NCI-H2029 (cell line): ENCODE measurements at regions not wholly inside any gene's neighbourhood (a gene's known extent, or its start where the extent isn't known, plus 50 kb on each side); places are given as distances from the start of the nearest gene placed in this dataset.

Source experiments
- DNase-seq: peaks from one replicate; lab custom pipeline; 2025; lab: John Stamatoyannopoulos, UW

GRCh38 chr7:85655252-85655651 is 468.4 kb upstream of the SEMA3D start:
- DNase-seq = no peak

DNA sequence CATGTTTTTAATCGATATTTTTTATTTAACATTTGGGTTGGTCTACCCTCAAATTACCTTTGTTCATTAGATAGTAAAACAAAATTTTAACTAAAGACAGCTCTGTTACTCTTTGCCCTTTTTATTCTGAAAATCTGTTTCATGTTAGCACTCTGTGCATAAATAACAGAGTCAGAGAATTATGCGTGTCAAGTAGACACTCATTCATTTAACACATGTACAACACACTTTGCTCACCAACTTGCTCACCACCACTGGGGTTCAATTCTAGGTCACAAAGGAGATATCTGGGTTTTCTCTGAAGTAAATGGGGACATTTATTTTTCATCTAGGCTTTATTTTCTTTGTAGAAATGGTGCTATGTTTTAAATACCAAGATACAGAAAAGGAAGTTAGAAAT is 457.4 kb upstream of the SEMA3D start:
- no peak for DNase-seq

DNA sequence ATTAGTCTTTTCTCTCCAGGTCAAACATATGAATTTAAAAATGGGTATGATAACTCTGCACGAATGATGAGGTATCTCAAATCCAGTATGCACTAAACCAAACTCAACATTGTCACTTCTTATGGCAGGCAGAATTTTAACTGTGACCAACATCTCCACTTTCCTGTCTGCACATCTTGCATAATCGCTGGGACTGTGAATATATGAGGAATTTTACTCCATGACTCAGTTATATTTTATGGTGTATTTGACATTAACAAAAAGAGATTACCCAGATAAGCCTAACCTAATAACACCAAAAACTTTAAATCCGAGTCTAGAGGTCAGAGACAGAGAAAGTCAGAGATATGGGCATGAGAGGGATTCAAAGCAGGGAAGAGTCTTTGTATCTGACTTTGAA is 454.5 kb upstream of the SEMA3D start:
- no peak for DNase-seq

GRCh38 chr7:85638394-85638793 is 451.5 kb upstream of the SEMA3D start:
- no peak for DNase-seq

DNA sequence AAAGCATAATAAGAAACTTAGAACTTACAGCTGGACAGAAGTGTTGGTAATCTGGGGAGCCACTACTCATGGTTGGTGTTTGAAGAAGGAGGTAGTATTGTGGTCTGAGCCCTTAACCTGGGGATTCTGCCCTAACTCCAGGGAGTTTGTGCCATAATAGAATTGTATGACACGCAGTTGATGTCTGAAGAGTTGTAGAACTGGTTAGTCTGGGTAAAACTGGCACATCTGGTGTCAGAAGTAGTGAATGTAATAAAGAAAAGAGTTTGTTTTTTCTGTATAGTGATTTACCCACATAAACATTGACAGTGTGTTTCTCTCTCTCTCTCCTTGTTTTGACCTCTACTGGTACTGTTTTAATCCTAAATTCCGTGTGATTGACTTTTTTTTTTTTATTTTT is 448.1 kb upstream of the SEMA3D start:
- no peak for DNase-seq

DNA sequence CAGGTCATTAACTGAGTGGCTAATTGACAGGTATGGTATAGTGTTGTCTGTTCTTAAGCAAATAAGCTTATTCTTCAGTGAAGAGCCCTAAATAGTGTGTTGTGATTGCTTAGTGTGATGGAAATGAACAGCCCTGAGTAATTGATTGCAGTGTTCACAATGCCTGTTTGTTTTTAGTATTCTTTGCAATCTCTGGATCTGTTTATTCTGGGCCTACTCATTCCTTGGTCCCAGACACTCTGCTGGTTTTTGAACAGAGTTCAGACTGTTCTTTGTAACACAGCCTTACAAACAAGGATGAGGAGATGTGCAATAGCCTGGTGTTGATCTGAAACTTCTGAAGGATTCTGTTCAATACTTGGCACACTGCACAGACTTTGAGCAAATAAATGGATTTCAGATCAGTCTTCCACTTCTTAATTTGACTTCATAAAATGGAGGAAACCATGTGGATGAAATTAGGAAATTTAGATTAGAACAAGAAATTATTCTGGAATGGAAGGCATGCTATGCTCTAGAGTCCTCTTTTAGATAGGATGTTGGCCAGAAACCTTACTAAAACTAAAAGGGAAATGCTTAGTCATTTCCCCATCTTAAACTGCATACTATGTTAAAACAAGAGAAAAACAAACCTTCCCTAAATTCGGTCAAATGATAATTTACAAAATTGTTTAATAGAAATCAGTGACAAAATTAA is 444.2 kb upstream of the SEMA3D start:
- no peak for DNase-seq

- DNase-seq = no peak
These were observed 441.1 kb upstream of the SEMA3D start for GRCh38 chr7:85627791-85628586.

- DNase-seq = no peak
These were observed 435.2 kb upstream of the SEMA3D start for GRCh38 chr7:85622059-85622458.

- DNase-seq = no peak
These were observed 434.3 kb upstream of the SEMA3D start for GRCh38 chr7:85620936-85621685.

DNA sequence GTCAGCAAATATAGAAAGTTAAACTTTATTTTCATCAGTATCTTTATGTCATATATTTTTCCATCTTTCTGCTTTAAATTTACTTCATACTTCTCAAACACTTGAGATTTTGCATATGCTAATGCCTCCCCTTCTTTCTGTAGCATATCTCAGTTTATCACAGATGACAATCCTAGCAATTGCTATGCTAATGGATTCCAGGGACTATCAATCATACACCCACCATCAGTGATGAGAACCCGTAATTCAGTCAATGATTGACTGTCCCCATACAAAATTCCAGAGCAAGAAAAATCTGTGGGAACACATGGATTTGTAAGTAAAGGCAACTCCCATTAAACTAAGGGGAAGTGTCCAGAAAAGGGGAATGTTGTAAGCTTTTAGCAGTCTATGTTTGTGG is 432.4 kb upstream of the SEMA3D start:
- DNase-seq = no peak

- no peak for DNase-seq
These were observed 427.8 kb upstream of the SEMA3D start for GRCh38 chr7:85614684-85615083.

DNA sequence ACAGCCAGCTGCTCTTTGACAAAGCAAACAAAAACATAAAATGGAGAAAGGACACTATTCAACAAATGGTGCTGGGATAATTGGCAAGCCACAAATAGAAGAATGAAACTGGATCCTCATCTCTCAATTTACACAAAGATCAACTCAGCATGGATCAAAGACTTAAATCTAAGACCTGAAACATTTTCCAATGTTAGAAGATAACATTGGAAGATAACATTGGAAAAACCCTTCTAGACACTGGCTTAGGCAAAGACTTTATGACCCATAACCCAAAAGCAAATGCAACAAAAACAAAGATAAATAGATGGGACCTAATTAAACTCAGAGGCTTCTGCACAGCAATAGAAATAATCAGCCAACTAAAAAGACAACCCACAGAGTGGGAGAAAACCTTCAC is 425.7 kb upstream of the SEMA3D start:
- no peak for DNase-seq

DNA sequence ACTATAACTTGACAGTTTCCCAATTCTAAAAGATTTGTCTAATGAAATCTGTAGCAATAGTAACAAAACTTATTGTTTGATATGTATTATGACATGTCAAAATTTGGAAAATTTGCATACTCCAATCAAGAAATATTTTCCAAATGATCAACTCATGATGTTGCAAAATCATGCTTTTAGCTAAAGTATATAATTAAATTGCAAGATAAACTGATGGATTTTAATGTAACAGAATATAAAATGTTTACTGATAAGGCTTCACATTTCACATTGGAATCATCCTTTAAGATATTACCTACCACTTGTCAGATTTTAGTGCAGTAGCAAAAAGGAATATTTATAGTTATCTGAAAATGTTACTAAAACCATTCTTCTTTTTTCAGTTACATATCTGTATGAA is 421.9 kb upstream of the SEMA3D start:
- DNase-seq = no peak

DNA sequence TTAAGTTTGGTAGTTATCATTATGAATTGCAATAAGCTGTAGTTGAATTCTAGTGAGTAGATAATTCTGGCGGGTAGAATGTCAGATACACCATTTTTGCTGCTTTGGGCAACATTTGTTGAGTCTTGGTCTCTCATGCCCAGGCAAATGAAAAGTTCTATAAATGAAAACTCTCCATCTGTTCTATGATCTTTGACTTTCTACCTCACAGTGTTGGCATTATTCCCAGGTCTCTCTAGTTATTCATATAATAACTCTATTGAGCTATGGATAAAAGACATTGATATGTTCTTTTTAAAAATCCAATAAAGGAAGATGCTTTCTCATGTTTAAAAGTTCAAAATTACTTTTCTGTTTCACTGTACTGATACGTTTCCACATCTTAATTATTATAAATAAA is 415.3 kb upstream of the SEMA3D start:
- DNase-seq = no peak

DNA sequence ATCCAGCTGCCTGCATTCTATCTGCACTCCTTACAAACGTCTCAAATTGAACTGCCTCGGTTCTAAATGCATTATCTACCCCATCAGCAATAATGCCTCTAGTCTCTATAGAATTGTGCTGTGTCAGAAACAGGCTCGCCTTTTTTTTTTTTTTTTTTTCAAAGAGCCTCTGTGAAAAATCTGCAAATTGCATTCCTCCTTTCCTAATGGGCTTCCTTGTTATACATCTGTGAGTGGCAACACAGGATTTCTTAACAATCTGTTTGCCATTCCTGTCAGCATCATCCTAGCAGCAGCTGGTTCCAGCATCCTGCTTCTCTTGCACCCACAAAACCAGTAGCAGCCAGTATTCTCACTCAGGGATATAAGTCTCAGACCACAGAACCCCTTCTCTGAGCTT is 413.5 kb upstream of the SEMA3D start:
- DNase-seq = no peak

- DNase-seq = no peak
These were observed 410.0 kb upstream of the SEMA3D start for GRCh38 chr7:85596827-85597226.

- DNase-seq = no peak
These were observed 408.9 kb upstream of the SEMA3D start for GRCh38 chr7:85595750-85596178.

- DNase-seq = no peak
These were observed 406.5 kb upstream of the SEMA3D start for GRCh38 chr7:85593355-85593754.

- no peak for DNase-seq
These were observed 400.9 kb upstream of the SEMA3D start for GRCh38 chr7:85587785-85588184.

DNA sequence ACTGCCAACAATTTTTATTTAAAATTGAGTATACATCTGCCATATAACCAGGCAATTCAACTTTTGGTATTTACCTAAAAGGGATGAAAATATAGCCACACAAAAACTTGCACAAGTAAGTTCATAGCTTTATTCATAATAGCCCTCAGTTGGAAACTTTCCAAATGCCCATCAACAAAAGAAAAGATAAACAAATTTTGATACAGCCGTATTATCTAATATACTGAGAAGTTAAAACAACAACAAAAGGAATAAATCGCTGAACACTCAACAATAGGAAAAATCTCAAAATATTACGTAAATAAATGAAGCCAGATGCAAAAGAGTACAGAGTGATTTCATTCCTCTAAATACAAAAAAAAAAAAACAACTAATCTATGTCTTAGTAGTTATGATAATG is 399.2 kb upstream of the SEMA3D start:
- DNase-seq = no peak

- no peak for DNase-seq
These were observed 396.5 kb upstream of the SEMA3D start for GRCh38 chr7:85583131-85583953.

GRCh38 chr7:85573844-85574243 is 387.0 kb upstream of the SEMA3D start:
- DNase-seq = no peak
